Iris pigment epithelial cell (primary cell): ENCODE measurements at regions not wholly inside any gene's neighbourhood (a gene's known extent, or its start where the extent isn't known, plus 50 kb on each side); places are given as distances from the start of the nearest gene placed in this dataset.
A peak's percentile ranks its signal among the peaks of the same experiment; 100 is the strongest.

Experiments used
- DNase-seq: peaks from one replicate; pipeline ENCODE4 v3.0.0-alpha.2; 2011; ENCODE audit warnings: low read depth

DNA sequence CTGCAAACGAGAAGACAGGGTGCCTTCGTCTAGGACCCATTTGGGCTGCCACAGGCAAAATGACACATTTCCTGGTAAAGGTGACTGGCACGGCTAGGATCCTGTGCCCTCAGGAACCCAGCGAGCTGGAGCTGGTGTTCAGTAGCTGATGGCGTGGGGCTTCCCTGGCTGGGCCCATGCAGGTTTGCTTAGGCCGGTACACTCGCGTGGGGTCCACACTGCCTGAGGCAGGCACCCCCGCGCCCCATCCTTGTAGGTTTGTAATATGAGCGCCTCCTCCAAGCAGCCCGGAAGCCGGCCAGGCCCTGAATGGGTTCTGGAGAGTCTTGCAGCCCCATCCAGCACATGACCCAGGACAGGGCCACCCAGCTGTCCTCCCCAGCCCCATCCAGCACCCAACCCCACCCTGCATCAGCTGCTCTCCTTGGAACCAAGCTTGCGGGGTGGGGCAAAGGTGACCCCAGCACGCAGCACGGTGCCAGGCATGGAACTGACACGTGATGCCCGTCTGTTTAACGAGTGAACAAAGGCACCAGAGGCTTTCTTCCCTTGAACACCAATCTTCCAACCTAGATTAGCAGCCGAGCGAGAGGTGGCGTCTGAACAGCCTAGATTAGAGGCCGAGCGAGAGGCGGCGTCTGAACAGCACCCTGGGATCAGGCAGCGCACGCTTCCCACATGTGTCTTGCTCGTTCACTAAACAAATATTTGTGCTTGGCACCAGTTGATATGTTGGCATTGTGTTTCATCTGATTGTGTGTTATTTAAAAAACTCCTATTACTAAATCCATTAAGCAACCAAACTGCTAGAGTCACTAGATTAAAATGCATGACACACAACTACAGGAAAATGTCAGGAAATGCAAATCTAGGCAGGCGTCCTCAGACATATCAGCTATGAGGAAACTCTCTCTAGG, 112.1 kb downstream of the DLL1 start:
- DNase-seq: peak; percentile 31

DNA sequence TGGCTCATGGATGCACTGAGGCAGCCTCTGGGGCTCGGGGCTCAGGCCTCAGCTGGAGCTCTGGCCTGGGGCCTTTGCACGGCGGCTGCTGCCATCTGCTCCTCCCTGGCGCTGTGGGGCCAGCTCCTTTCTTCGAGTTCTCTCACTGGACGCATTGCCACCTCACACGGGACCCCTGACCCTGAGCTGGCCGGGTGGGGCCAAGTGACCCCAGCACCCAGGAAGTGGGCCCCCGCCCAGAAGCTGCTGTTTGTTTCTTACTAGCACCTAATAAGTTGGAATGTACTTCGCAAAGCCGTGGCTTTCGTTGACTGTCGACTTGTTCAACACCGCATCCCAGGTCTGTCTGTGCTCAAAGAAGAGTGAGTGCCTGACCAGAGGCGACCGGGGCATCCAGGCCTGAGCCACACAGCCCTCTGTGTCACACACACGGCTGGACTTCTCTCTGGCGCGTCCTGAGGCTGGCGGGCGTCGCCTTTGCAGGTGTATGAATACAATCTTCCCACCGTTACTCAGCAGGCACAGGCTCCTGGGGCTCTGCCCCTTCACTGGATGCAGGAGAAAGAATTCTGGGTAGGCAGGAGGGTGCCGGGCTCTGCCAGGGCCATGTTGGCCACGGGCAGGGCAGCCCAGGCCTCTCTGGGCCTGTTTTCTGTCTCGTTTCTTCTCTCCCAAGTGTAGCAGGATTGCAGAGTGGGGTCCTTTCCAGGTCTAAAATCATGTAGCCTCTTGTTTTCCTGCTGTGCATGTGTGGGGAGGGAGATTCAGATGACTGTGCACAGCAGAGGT, 112.9 kb downstream of the DLL1 start:
- DNase-seq: no peak

GRCh38 chr6:170176898-170177771, 113.7 kb downstream of the DLL1 start:
- DNase-seq: no peak

GRCh38 chr6:170176136-170176897, 114.6 kb downstream of the DLL1 start:
- no peak for DNase-seq

- no peak for DNase-seq
These were observed 115.2 kb downstream of the DLL1 start for GRCh38 chr6:170175644-170176135.

DNA sequence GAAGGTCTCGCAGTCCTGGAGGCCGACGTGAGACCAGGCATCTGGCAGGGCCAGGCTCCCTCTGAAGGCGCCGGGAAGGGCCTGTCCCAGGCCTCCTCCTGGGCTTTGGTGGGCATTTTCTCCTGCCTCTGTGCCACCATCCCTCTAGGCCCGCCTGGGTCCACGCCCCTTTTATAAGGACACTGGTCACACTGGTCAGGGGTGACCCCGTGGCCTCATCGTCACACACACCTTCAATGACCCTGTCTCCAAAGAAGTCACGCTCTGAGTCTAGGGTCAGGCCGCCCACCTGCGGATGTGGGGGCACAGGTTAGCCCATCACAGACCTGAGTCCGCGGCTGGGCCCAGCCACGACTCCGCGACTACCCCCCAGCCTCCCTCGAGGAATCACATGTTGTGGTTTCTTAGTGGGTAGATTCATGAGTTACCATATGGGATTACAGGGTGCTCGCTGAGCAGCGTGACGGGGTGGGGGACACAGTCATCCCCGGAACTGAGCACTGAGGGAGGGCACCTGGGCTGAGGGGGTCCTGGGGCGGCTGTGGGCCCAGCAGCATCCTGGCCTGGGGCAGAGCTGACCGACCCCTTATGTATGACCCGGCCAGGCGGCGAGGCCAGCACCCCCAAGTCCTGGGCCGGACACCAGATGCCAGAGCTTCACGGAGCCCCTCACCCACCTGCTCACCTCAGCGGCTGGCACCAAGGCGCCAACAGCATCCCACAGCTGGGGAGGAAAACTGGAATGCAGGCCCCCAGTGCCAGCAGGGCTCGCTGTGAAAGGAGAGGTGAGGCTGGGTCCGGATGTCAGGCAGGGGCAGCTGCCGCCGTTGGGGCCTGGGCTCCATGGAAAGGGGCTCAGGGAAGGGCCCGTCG, 115.9 kb downstream of the DLL1 start:
- DNase-seq: no peak

DNA sequence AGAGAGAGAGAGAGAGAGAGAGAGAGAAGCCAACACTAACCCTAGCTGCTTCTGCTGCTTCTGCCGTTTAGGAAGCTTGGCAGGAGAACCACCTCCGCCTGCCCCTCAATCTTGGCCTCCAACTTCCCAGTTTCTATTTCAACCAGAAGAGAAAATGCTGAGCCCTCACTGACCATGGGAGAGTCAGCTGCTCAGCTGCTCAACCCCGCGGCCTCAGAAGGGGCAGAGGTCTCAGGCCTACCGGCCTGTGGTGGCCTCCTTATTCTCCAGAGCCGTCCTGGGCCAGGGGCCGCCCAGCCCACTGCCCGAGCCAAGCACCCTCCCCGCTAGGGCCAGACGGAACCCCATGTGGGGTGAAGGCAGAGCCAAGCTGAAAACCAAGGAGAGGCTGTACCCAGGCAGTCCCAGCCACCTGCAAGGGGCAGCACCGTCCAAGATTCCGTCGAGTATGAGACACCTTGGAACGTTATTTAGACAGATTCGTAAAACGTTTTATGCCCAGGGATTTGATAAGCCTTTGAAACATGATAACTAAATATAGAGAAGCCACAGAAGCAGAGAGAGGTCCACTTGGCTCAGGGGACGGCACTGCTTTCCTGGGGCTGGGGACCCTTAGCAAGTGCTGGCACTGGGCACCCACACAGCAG, 116.6 kb downstream of the DLL1 start:
- DNase-seq: no peak

- DNase-seq: no peak
These were observed 117.5 kb downstream of the DLL1 start for GRCh38 chr6:170173335-170173881.

DNA sequence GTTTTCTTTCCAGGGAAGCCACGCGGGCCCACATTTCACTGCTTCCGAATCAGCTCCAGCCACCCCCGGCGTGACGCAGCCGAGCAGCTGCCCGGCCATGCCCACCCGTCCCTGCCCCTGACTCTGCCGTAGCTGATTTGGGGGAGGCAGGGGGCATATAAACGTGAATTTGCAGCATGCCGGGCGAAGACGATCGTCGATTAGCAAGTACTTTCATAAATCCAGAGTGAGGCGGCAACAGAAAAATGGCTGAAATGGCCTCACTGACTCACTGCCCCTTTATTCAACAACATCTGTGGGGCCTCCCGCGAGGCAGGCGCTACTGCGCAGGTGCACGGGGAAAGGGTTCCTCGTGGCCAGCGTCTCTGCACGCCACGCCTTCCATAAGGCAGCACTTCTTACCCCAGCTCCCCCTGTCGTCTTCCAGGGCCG, 118.0 kb downstream of the DLL1 start:
- no peak for DNase-seq

DNA sequence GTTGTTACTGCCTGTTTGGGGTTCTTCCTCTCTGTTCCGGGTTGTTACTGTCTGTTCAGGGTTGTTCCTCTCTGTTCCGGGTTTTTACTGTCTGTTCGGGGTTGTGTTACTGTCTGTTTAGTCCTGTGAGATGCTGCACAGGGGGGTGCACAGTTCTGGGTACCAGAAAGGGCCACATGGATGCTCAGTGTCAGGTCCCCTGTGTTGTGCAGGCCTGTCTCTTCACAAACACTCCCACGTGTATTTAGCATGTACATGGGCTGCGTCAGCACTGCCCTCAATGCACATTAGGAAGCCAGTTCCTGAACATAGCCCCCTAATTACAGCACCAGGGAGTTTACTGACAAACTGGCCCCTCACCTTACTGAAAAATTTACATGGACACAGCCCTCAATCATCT, 118.5 kb downstream of the DLL1 start:
- no peak for DNase-seq

GRCh38 chr6:170167657-170168159, 123.2 kb downstream of the DLL1 start:
- no peak for DNase-seq

GRCh38 chr6:170166511-170167122, 124.3 kb downstream of the DLL1 start:
- DNase-seq: no peak

- no peak for DNase-seq
These were observed 125.3 kb downstream of the DLL1 start for GRCh38 chr6:170165471-170166117.

DNA sequence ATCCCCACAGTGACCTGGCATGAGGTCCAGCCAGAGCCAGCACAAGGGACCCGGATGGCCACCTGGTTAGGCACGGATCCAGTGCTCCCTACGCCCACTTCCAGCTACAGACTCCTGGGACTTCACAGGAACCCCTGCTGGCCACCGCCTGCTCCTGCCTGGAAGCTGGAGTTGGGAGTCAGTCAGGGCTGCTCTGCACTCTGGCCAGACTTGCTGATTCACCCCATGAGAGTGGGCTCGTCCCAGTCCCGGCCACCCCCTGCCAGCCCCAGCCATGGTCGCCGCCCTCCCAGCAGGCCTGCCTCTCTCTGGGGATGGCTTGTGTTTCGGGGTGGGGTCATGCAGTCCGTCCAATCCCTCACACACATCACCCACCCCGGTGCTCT, 125.8 kb downstream of the DLL1 start:
- DNase-seq: no peak

GRCh38 chr6:170164271-170164900, 126.5 kb downstream of the DLL1 start:
- DNase-seq: no peak

- no peak for DNase-seq
These were observed 127.3 kb downstream of the DLL1 start for GRCh38 chr6:170163405-170164170.
